ENCODE measurements at regions not wholly inside any gene's neighbourhood (a gene's known extent, or its start where the extent isn't known, plus 50 kb on each side); places are given as distances from the start of the nearest gene placed in this dataset.

- Mint-ChIP-seq H3K4me3 (no peak overlapping the region), H3K4me1 (no peaks in the 10 kb centered on the region), H3K27me3 (peaks cover 9% of the 10 kb centered on the region), H3K9me3 (no peaks in the 10 kb centered on the region), H3K36me3 (ENCODE audit: low read depth) (no peaks in the 10 kb centered on the region), H3K27ac (no peak overlapping the region)
- no peak for ATAC-seq (replicated peaks)
Measured at GRCh38 chr3:194993896-194994295, 277.1 kb downstream of the XXYLT1 start.

DNA sequence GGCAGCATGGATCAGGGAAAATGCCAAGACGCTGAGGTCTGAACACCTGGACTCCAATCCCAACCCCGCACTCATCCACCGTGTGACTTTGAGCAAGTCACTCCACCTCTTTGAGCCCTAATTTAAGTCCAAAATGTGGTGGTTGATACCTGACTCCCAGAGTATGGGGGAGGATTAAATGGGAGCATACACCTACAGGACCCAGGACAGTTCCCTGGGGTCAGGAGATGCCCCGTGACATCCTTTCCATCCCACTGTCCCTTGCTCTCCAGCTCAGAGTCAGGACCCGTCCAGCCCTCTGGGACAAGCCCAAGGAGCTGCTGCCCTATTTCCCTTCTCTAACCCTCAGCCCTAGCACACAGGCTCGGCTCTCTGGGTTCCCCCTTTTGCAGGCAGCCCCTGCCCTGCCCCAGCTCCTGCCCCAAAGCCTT, 276.4 kb downstream of the XXYLT1 start:
- no peaks in the 10 kb centered on the region for H3K4me1 Mint-ChIP-seq
- ATAC-seq (replicated peaks), result no peak
- H3K27ac Mint-ChIP-seq, result no peak overlapping the region
- no peak overlapping the region for H3K4me3 Mint-ChIP-seq
- H3K9me3 Mint-ChIP-seq, result no peaks in the 10 kb centered on the region
- H3K27me3 Mint-ChIP-seq, result peaks cover 4% of the 10 kb centered on the region
- no peaks in the 10 kb centered on the region for H3K36me3 Mint-ChIP-seq (ENCODE audit: low read depth)

GRCh38 chr3:194995334-194995733, 275.6 kb downstream of the XXYLT1 start:
- Mint-ChIP-seq H3K9me3 (no peaks in the 10 kb centered on the region), H3K4me3 (no peak overlapping the region), H3K27ac (no peak overlapping the region), H3K27me3 (peaks cover 4% of the 10 kb centered on the region), H3K4me1 (no peaks in the 10 kb centered on the region), H3K36me3 (ENCODE audit: low read depth) (no peaks in the 10 kb centered on the region)
- ATAC-seq (replicated peaks), result no peak

- Mint-ChIP-seq H3K27me3 (peaks cover 4% of the 10 kb centered on the region), H3K36me3 (ENCODE audit: low read depth) (no peaks in the 10 kb centered on the region), H3K4me3 (no peak overlapping the region), H3K27ac (no peak overlapping the region), H3K9me3 (no peaks in the 10 kb centered on the region), H3K4me1 (no peaks in the 10 kb centered on the region)
- ATAC-seq (replicated peaks), result no peak
Measured at GRCh38 chr3:194995922-194996321, 275.0 kb downstream of the XXYLT1 start.

DNA sequence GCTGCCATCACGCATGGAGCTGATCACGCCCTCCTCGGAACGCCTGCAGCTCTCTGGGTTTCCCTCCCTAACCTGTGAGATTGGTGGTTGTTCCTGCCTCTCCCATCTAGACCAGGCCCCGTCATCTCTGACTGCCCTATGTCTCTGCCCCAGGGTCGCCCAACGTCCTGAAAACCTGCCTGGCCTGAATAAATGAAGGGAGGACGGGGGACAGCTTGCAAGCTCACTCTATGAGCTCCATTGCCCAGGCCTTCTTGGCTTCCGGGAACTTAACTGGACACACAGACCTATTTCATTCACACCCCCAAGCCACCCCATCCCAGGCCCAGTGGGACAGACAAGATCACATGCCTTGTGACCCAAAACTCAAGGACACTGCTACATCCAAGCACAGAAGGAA, 274.2 kb downstream of the XXYLT1 start:
- H3K9me3 Mint-ChIP-seq, result no peaks in the 10 kb centered on the region
- no peak for ATAC-seq (replicated peaks)
- H3K27me3 Mint-ChIP-seq, result no peaks in the 10 kb centered on the region
- H3K27ac Mint-ChIP-seq, result no peak overlapping the region
- H3K4me1 Mint-ChIP-seq, result no peaks in the 10 kb centered on the region
- no peak overlapping the region for H3K4me3 Mint-ChIP-seq
- no peaks in the 10 kb centered on the region for H3K36me3 Mint-ChIP-seq (ENCODE audit: low read depth)

GRCh38 chr3:194998417-194998816, 272.5 kb downstream of the XXYLT1 start:
- no peak for ATAC-seq (replicated peaks)
- Mint-ChIP-seq H3K36me3 (ENCODE audit: low read depth) (no peaks in the 10 kb centered on the region), H3K27me3 (no peaks in the 10 kb centered on the region), H3K9me3 (no peaks in the 10 kb centered on the region), H3K4me1 (no peaks in the 10 kb centered on the region), H3K4me3 (no peak overlapping the region), H3K27ac (no peak overlapping the region)

- Mint-ChIP-seq H3K9me3 (no peaks in the 10 kb centered on the region), H3K4me3 (no peak overlapping the region), H3K36me3 (ENCODE audit: low read depth) (no peaks in the 10 kb centered on the region), H3K4me1 (no peaks in the 10 kb centered on the region), H3K27me3 (peaks cover 3% of the 10 kb centered on the region), H3K27ac (no peak overlapping the region)
- ATAC-seq (replicated peaks), result no peak
Measured at GRCh38 chr3:194998948-194999347, 272.0 kb downstream of the XXYLT1 start.

GRCh38 chr3:194999491-194999890, 271.5 kb downstream of the XXYLT1 start:
- ATAC-seq (replicated peaks), result no peak
- peaks cover 5% of the 10 kb centered on the region for H3K27me3 Mint-ChIP-seq
- H3K27ac Mint-ChIP-seq, result no peak overlapping the region
- H3K4me3 Mint-ChIP-seq, result no peak overlapping the region
- no peaks in the 10 kb centered on the region for H3K36me3 Mint-ChIP-seq (ENCODE audit: low read depth)
- H3K9me3 Mint-ChIP-seq, result no peaks in the 10 kb centered on the region
- H3K4me1 Mint-ChIP-seq, result no peaks in the 10 kb centered on the region

GRCh38 chr3:195001261-195001660, 269.7 kb downstream of the XXYLT1 start:
- Mint-ChIP-seq H3K27me3 (peaks cover 5% of the 10 kb centered on the region), H3K4me3 (no peak overlapping the region), H3K9me3 (no peaks in the 10 kb centered on the region), H3K36me3 (ENCODE audit: low read depth) (no peaks in the 10 kb centered on the region), H3K4me1 (no peaks in the 10 kb centered on the region), H3K27ac (no peak overlapping the region)
- ATAC-seq (replicated peaks), result no peak

GRCh38 chr3:195001961-195002861, 268.7 kb downstream of the XXYLT1 start:
- no peak overlapping the region for H3K27ac Mint-ChIP-seq
- H3K4me1 Mint-ChIP-seq, result no peaks in the 10 kb centered on the region
- H3K36me3 Mint-ChIP-seq (ENCODE audit: low read depth), result no peaks in the 10 kb centered on the region
- peak; percentile 50 for ATAC-seq (replicated peaks)
- no peak overlapping the region for H3K4me3 Mint-ChIP-seq
- H3K9me3 Mint-ChIP-seq, result no peaks in the 10 kb centered on the region
- H3K27me3 Mint-ChIP-seq, result peaks cover 11% of the 10 kb centered on the region

GRCh38 chr3:195003006-195003892, 267.7 kb downstream of the XXYLT1 start:
- no peak for ATAC-seq (replicated peaks)
- Mint-ChIP-seq H3K4me3 (no peak overlapping the region), H3K4me1 (no peaks in the 10 kb centered on the region), H3K27me3 (peaks cover 14% of the 10 kb centered on the region), H3K36me3 (ENCODE audit: low read depth) (no peaks in the 10 kb centered on the region), H3K27ac (no peak overlapping the region), H3K9me3 (no peaks in the 10 kb centered on the region)

DNA sequence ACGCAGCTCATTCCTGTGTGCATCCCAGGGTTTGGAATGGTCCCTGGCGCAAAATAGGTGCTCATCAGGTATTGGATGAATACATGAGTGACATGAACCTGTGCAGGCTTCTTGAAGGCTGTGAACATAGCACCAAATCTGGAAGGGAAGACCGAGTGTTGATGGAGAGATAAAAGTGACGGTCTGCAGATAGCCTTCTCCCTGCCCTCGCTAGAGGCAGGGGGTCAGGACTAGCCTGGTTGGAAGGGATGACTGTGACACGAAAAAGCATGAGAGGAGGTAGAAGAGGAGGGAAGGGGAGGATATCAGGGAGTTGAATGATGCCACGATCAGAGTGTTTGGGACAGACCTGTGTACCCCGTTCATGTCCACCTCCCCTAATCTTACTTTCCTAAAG, 267.1 kb downstream of the XXYLT1 start:
- Mint-ChIP-seq H3K4me1 (no peaks in the 10 kb centered on the region), H3K27me3 (peaks cover 14% of the 10 kb centered on the region), H3K27ac (no peak overlapping the region), H3K9me3 (no peaks in the 10 kb centered on the region), H3K36me3 (ENCODE audit: low read depth) (no peaks in the 10 kb centered on the region), H3K4me3 (no peak overlapping the region)
- no peak for ATAC-seq (replicated peaks)

DNA sequence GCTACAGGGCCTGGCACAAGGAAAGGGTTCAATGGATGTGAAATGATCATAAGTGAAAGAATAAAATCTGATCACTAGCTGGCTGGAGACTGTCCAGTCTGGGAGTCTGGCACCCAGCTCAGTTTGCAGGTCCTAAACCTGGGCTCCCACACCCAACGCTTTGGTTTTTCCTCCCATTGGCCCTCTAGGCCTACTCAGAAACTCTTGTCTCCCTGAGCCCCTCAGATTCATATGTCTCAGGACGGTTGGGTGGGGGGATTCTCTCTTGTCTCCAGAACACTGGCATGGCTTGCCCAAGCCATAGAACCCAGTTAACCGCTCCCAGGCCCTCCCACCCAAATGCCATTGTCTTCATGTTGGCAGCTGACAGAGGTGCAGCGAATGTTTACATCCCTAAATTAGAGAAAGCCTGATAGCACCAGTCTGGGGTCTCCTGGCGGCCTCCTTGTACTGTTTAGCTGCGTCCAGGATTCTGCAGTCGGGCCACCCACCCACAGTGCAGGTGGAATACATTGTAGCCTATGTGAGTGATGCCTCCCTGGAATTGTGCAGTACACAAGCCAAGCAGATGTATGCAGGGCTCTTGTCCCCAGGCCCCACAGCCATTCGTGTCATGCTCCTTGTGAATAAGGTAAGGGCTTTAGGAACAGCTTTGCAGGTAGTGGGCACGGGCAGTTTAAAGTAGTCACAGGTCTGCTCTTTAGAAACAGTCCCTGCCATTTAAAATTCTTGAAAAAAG, 266.3 kb downstream of the XXYLT1 start:
- no peaks in the 10 kb centered on the region for H3K4me1 Mint-ChIP-seq
- no peaks in the 10 kb centered on the region for H3K9me3 Mint-ChIP-seq
- H3K36me3 Mint-ChIP-seq (ENCODE audit: low read depth), result no peaks in the 10 kb centered on the region
- peaks cover 14% of the 10 kb centered on the region for H3K27me3 Mint-ChIP-seq
- no peak for ATAC-seq (replicated peaks)
- H3K27ac Mint-ChIP-seq, result no peak overlapping the region
- H3K4me3 Mint-ChIP-seq, result no peak overlapping the region

- no peak overlapping the region for H3K4me3 Mint-ChIP-seq
- H3K9me3 Mint-ChIP-seq, result no peaks in the 10 kb centered on the region
- H3K27me3 Mint-ChIP-seq, result peaks cover 14% of the 10 kb centered on the region
- H3K27ac Mint-ChIP-seq, result no peak overlapping the region
- no peak for ATAC-seq (replicated peaks)
- H3K4me1 Mint-ChIP-seq, result no peaks in the 10 kb centered on the region
- H3K36me3 Mint-ChIP-seq (ENCODE audit: low read depth), result no peaks in the 10 kb centered on the region
Measured at GRCh38 chr3:195005251-195005620, 265.7 kb downstream of the XXYLT1 start.
